Motor neuron (in vitro differentiated cells): ENCODE measurements at regions not wholly inside any gene's neighbourhood (a gene's known extent, or its start where the extent isn't known, plus 50 kb on each side); places are given as distances from the start of the nearest gene placed in this dataset.

Experiments
- ATAC-seq, 8 experiments: fragments of 200-7000 bp; cut with Tn5 transposase; replicated peaks in 6 of 8; 2 replicates each; pipeline ENCODE4 v1.8.0; 2021; ENCODE audit warnings: mild to moderate bottlenecking in 8 of 8, moderate library complexity in 8 of 8
- H3K27ac ChIP-seq, 2 donors: fragments of 250-450 bp; sonication (Bioruptor Pico); 2 replicates each; pipeline ENCODE4 v1.9.0; 2021; ENCODE audit warnings: antibody characterized with exemption in 2 of 2, mild to moderate bottlenecking in 2 of 2, moderate library complexity in 1 of 2
- H3K4me1 ChIP-seq, 2 donors: fragments of 250-450 bp; sonication (Bioruptor Pico); replicated peaks in 1 of 2; 2 replicates each; pipeline ENCODE4 v1.6.1; 2021; ENCODE audit warnings: antibody characterized with exemption in 2 of 2, mild to moderate bottlenecking in 2 of 2, moderate library complexity in 1 of 2
- H3K4me3 ChIP-seq, 5 donors: fragments of 250-450 bp; sonication (Bioruptor Pico); 2 replicates each; pipeline ENCODE4 v1.9.0; 2021; ENCODE audit warnings: antibody characterized with exemption in 5 of 5, mild to moderate bottlenecking in 5 of 5, moderate library complexity in 4 of 5
- WGBS, 10 experiments: fragments of 450-650 bp; shearing (Covaris generic); methylation state at CpG; one replicate each; pipeline ENCODE4 v1.0.0; 2022; 5-methylcytosine and 5-hydroxymethylcytosine counted together
- in situ Hi-C, 9 experiments: fragments of 400-800 bp; cut with MboI; loops; one replicate each; pipeline ENCODE4 v1.15.0; 2021; ENCODE audit warnings: low sequenced_read_pairs in 9 of 9, low pct_unique_long_range_greater_than_20kb in 2 of 9; ENCODE audit not compliant: unreplicated experiment in 9 of 9

DNA sequence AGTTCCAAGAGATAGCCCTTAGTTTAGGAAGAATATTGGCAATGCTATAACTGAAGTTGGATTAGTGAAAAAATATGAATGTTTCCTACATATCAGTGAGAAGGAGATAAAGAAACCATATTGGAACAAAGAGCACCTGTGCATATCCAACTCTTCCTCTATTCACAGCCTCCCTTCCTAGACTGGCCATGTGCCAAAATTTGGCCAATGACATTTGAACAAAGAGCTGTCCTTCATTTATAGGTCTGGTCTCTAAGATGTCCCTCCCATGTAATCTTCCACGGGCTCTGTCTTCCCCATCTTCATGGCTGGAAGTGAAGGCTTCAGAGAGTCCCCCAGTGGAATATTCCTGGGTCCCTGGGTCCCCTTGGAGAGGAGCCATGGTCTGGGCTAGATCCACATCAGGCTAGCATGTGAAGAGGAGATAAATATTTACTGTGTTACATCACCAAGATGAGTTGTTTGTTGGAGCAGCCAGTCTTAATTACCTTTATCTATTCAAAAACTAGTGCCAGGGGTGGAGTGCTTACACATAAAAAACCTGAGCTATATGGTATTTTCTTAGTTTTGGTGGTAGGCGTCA is 190.0 kb upstream of the S1PR3 start:
- no peaks in the 10 kb centered on the region for H3K4me1 ChIP-seq
- H3K4me3 ChIP-seq = no peak overlapping the region
- in situ Hi-C loops = no loop called here
- no peak overlapping the region for H3K27ac ChIP-seq
- ATAC-seq = peak in 1 of 8 experiments; percentile 73
- 57 to 100% (median 80%) methylated on average over 1 to 2 of the region's 2 CpGs; no CpG with 5 or more reads in 3 of the 10 experiments for WGBS, 10 experiments

DNA sequence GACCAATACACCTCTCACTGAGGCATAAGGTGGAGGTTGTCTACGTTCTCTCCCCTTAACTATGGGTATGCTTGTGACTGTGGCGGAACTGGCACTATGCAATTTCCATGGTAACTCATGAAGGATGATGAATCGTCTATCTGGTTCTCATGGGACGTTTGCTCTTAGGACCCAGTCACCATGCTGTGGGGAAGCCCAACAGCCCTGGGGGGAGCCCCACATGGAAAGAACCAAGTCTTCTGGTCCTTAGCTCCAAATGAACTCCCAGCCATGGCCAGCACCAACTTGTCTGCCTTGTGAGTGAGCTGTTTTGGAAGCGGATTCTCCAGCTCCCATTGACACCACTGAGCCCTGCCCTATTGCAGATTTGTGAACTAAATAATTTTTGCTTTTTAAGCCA is 188.7 kb upstream of the S1PR3 start:
- in situ Hi-C loops = no loop called here
- no peaks in the 10 kb centered on the region for H3K4me1 ChIP-seq
- ATAC-seq = no peak
- H3K4me3 ChIP-seq = no peak overlapping the region
- no peak overlapping the region for H3K27ac ChIP-seq
- 86 to 100% (median 93%) methylated on average over 2 to 5 of the region's 5 CpGs; no CpG with 5 or more reads in 6 of the 10 experiments for WGBS, 10 experiments

DNA sequence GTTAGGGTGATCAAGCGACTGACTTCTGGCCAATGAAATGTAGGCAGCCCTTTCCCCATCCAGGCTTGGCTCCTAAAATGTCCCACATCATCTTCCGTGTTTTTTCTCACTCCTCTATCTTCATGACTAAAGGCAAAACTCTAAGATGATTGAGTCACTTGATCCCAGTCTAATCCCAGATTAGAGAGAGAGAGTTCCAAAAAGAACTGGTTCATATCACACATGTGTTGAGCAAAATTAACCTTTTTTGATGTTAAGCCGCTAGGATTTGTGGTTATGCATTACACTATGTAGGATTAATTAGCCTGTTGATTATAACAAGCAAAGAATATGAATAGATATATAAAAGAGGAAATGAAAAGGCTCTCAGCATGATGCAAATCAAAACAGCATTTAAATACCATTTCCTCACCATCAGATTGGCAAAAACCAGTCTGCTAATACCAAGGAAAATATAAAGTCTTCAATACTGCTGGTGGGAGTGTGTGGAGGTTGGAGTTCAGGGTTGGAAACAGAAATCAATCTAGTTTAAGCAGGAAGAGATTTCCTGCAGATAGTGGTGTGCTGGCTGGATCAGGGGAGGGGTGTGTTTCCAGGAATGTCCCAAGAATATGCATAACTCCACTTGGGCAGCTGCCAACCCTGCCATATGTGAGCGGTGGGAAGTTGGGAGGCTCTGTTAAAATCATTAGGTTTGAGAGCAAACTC is 187.6 kb upstream of the S1PR3 start:
- 10 to 100% (median 66%) methylated on average over 1 to 4 of the region's 4 CpGs; no CpG with 5 or more reads in 1 of the 10 experiments for WGBS, 10 experiments
- no peaks in the 10 kb centered on the region for H3K4me1 ChIP-seq
- ATAC-seq = peak in 3 of 8 experiments; percentile 84 to 93 (median 86)
- no peak overlapping the region for H3K27ac ChIP-seq
- in situ Hi-C loops = no loop called here
- H3K4me3 ChIP-seq = no peak overlapping the region

GRCh38 chr9:88804254-88804596 is 187.0 kb upstream of the S1PR3 start:
- in situ Hi-C loops = no loop called here
- Histone ChIP-seq H3K4me3 (no peak overlapping the region), H3K27ac (no peak overlapping the region), H3K4me1 (no peaks in the 10 kb centered on the region)
- peak in 2 of 8 experiments; percentile 59 to 75 for ATAC-seq
- WGBS, 10 experiments = 0 to 90% (median 60%) methylated on average over 1 to 2 of the region's 2 CpGs; no CpG with 5 or more reads in 1 of the 10 experiments

- H3K27ac ChIP-seq = no peak overlapping the region
- peaks cover 0 to 8% of the 10 kb centered on the region in 2 donors for H3K4me1 ChIP-seq
- in situ Hi-C loops = no loop called here
- no peak overlapping the region for H3K4me3 ChIP-seq
- WGBS, 10 experiments = 72 to 100% (median 91%) methylated on average over 2 to 7 of the region's 7 CpGs
- ATAC-seq = no peak
Observed at GRCh38 chr9:88805217-88805943, 185.9 kb upstream of the S1PR3 start.

- ATAC-seq = no peak
- 87 to 100% (median 93%) methylated on average over 2 to 4 of the region's 5 CpGs; no CpG with 5 or more reads in 6 of the 10 experiments for WGBS, 10 experiments
- in situ Hi-C loops = no loop called here
- Histone ChIP-seq H3K4me3 (no peak overlapping the region), H3K4me1 (peaks cover 0 to 8% of the 10 kb centered on the region in 2 donors), H3K27ac (no peak overlapping the region)
Observed at GRCh38 chr9:88807426-88807825, 183.8 kb upstream of the S1PR3 start.

- no peak overlapping the region for H3K4me3 ChIP-seq
- 80 to 100% (median 92%) methylated on average over 1 to 3 of the region's 4 CpGs; no CpG with 5 or more reads in 6 of the 10 experiments for WGBS, 10 experiments
- no peak overlapping the region for H3K27ac ChIP-seq
- no peak for ATAC-seq
- peaks cover 0 to 8% of the 10 kb centered on the region in 2 donors for H3K4me1 ChIP-seq
- in situ Hi-C loops = no loop called here
Observed at GRCh38 chr9:88808019-88808656, 183.1 kb upstream of the S1PR3 start.

DNA sequence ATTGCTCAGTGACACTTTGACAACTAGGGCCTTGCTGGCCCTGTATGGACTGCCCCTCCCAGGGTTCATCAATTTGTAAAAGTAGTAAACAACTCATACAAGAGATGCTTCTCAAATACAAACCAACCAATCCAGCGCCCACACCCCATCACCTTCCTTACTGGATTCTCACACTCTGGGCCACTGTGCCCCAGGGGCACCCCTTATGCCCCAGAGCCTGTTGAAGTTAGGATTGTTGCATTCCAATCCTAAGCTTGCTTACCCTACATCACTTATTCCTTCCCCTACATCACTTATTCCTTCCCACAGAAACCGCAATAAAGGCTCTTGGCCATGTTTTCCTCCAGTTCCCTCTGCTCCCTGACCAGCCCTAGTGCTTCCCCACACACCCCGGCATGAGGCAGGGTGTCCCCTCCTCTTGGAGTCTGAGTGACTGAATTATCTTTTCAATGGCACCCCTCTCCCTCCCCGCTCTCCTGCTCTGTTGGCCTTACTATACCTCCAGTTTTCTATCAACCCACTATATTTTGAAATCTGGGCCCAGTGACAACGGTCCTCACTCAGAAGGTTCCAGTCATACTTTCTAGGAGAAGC is 182.4 kb upstream of the S1PR3 start:
- Histone ChIP-seq H3K4me3 (no peak overlapping the region), H3K27ac (no peak overlapping the region), H3K4me1 (peaks cover 4 to 14% of the 10 kb centered on the region in 2 donors)
- WGBS, 10 experiments = 83 to 100% (median 96%) methylated on average over 1 to 4 of the region's 5 CpGs; no CpG with 5 or more reads in 2 of the 10 experiments
- in situ Hi-C loops = no loop called here
- no peak for ATAC-seq

GRCh38 chr9:88809355-88810161 is 181.7 kb upstream of the S1PR3 start:
- 7 to 74% (median 50%) methylated on average over 2 to 9 of the region's 9 CpGs for WGBS, 10 experiments
- H3K27ac ChIP-seq = no peak overlapping the region
- no peak overlapping the region for H3K4me3 ChIP-seq
- peak in 3 of 8 experiments; percentile 53 to 57 (median 53) for ATAC-seq
- peaks cover 11 to 21% of the 10 kb centered on the region in 2 donors for H3K4me1 ChIP-seq
- in situ Hi-C loops = no loop called here

DNA sequence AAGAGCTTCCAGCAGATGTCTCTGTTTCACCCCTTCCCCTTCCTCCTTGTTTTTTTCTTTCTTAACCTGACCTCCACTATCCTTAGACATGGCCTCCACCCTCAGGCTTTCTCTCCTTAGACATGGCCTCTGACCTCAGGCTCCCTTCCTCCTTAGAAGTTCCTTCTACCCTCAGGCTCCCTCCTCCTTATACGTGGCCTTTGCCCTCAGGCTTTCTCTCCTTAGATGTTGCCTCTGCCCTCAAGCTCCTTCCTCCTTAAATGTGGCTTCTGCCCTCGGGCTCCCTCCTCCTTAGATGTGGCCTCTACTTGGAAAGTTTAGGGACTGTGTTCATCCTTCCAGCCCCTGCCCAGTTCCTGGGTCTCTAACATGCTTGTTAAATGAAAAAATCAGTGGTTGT is 180.4 kb upstream of the S1PR3 start:
- no peak for ATAC-seq
- WGBS, 10 experiments = 40 to 100% (median 83%) methylated on average over 1 to 2 of the region's 2 CpGs; no CpG with 5 or more reads in 3 of the 10 experiments
- no peak overlapping the region for H3K4me3 ChIP-seq
- in situ Hi-C loops = no loop called here
- no peak overlapping the region for H3K27ac ChIP-seq
- peaks cover 23 to 28% of the 10 kb centered on the region in 2 donors for H3K4me1 ChIP-seq

GRCh38 chr9:88811511-88811910 is 179.8 kb upstream of the S1PR3 start:
- Histone ChIP-seq H3K4me3 (no peak overlapping the region), H3K27ac (no peak overlapping the region), H3K4me1 (peaks cover 24 to 28% of the 10 kb centered on the region in 2 donors)
- no peak for ATAC-seq
- in situ Hi-C loops = no loop called here
- WGBS, 10 experiments = 80 to 100% (median 91%) methylated on average over 1 to 7 of the region's 7 CpGs; no CpG with 5 or more reads in 4 of the 10 experiments
